H1 (cell line): ENCODE measurements at regions not wholly inside any gene's neighbourhood (a gene's known extent, or its start where the extent isn't known, plus 50 kb on each side); places are given as distances from the start of the nearest gene placed in this dataset.

ENCODE experiments used
- CTCF ChIA-PET: fragments of 300-600 bp; sonication (Branson Sonifier 250); formaldehyde crosslinking; loops from one replicate; lab custom pipeline; 2021; ENCODE audit not compliant: partially characterized antibody; lab: Charles Lee
- POLR2A ChIA-PET: fragments of 300-600 bp; sonication (Branson Sonifier 250); formaldehyde crosslinking; loops from one replicate; lab custom pipeline; 2021; ENCODE audit warnings: inconsistent platforms; ENCODE audit not compliant: partially characterized antibody; lab: Charles Lee
- DNase-seq, 2 experiments: peaks; one replicate each; pipeline versions ENCODE4 v3.0.0 to v3.0.0-alpha.2; 2010 to 2022; ENCODE audit warnings: low spot score in 2 of 2, low read depth in 1 of 2, mixed read lengths in 1 of 2
- FAIRE-seq: peaks from 2 replicates; lab custom pipeline; 2011; peaks lifted over from hg19 to GRCh38; lab: Jason Lieb, UNC
- H2AFZ ChIP-seq: 2 replicates; pipeline ENCODE4 v1.8.1; 2012; ENCODE audit warnings: low read length, inconsistent platforms
- H2AK5ac ChIP-seq: 2 replicates; pipeline ENCODE4 v1.6.1; 2013; ENCODE audit warnings: low read depth, low read length
- H2BK120ac ChIP-seq: replicated peaks from 2 replicates; pipeline ENCODE3; 2013; ENCODE audit warnings: low read depth, low read length, inconsistent platforms
- H2BK12ac ChIP-seq: 2 replicates; pipeline ENCODE4 v1.6.1; 2013; ENCODE audit warnings: low read depth, low read length
- H2BK15ac ChIP-seq: 2 replicates; pipeline ENCODE4 v1.6.1; 2013; ENCODE audit warnings: low read length
- H2BK20ac ChIP-seq: 2 replicates; pipeline ENCODE4 v1.6.1; 2013; ENCODE audit warnings: low read length
- H2BK5ac ChIP-seq: 2 replicates; pipeline ENCODE4 v1.6.1; 2013; ENCODE audit warnings: low read depth, low read length
- H3K14ac ChIP-seq: 2 replicates; pipeline ENCODE4 v1.6.1; 2013; ENCODE audit warnings: inconsistent platforms; ENCODE audit not compliant: insufficient read length
- H3K18ac ChIP-seq: 2 replicates; pipeline ENCODE4 v1.6.1; 2013; ENCODE audit warnings: low read length; ENCODE audit errors: extremely low read depth
- H3K23ac ChIP-seq: 2 replicates; pipeline ENCODE4 v1.6.1; 2013; ENCODE audit warnings: inconsistent platforms; ENCODE audit not compliant: insufficient read length
- H3K23me2 ChIP-seq: 2 replicates; pipeline ENCODE4 v1.6.1; 2013; ENCODE audit warnings: low read depth, low read length
- H3K27ac ChIP-seq: 2 replicates; pipeline ENCODE4 v1.6.1; 2011; ENCODE audit warnings: low read depth, low read length, inconsistent platforms
- H3K27me3 ChIP-seq, 4 experiments: replicated peaks in 1 of 4; 1 replicate in 1 of 4; 2 replicates in 3 of 4; pipeline versions ENCODE4 v1.6.1 to v1.8.1; 2011 to 2013; ENCODE audit warnings: low read length in 3 of 4, mild to moderate bottlenecking in 3 of 4, inconsistent platforms in 2 of 4, mixed read lengths in 2 of 4, moderate library complexity in 1 of 4; ENCODE audit not compliant: control insufficient read depth in 3 of 4, insufficient read depth in 3 of 4; ENCODE audit errors: extremely low read depth in 1 of 4
- H3K36me3 ChIP-seq, 4 experiments: 2 replicates each; pipeline versions ENCODE4 v1.6.1 to v1.8.1; 2011 to 2013; ENCODE audit warnings: mild to moderate bottlenecking in 4 of 4, low read length in 3 of 4, moderate library complexity in 2 of 4, control low read depth in 1 of 4, inconsistent platforms in 1 of 4; ENCODE audit not compliant: insufficient read depth in 4 of 4, control insufficient read depth in 2 of 4
- H3K4ac ChIP-seq: replicated peaks from 2 replicates; pipeline ENCODE3; 2013; ENCODE audit warnings: low read length, low read depth, mixed read lengths, inconsistent platforms; ENCODE audit not compliant: insufficient read length
- H3K4me1 ChIP-seq, 4 experiments: replicated peaks in 1 of 4; 1 replicate in 1 of 4; 2 replicates in 3 of 4; pipeline versions ENCODE4 v1.6.1 to v1.8.1; 2011 to 2013; ENCODE audit warnings: low read length in 3 of 4, inconsistent platforms in 2 of 4, mixed read lengths in 1 of 4; ENCODE audit not compliant: insufficient read depth in 4 of 4, control insufficient read depth in 3 of 4
- H3K4me2 ChIP-seq, 2 experiments: 2 replicates each; pipeline versions ENCODE4 v1.6.1 to v1.8.1; 2011 to 2013; ENCODE audit warnings: low read depth in 2 of 2, low read length in 2 of 2, control low read depth in 1 of 2, inconsistent platforms in 1 of 2, mild to moderate bottlenecking in 1 of 2; ENCODE audit not compliant: insufficient read depth in 1 of 2
- H3K4me3 ChIP-seq, 4 experiments: fragments of 200-600, 300-600 bp in 1 of 4; sonication (generic), shearing (Covaris generic), sonication (Bioruptor Twin) in 1 of 4; 2 replicates each; pipeline versions ENCODE4 v1.5.1 to v1.8.1; 2011 to 2016; ENCODE audit warnings: low read length in 4 of 4, low read depth in 3 of 4, control low read depth in 2 of 4, inconsistent platforms in 2 of 4, mild to moderate bottlenecking in 2 of 4, mixed read lengths in 1 of 4, moderate library complexity in 1 of 4; ENCODE audit not compliant: insufficient read depth in 2 of 4; ENCODE audit errors: extremely low read depth in 1 of 4
- H3K56ac ChIP-seq: replicated peaks from 2 replicates; pipeline ENCODE3; 2013; ENCODE audit warnings: low read depth, mild to moderate bottlenecking, mixed read lengths, low read length, inconsistent platforms; ENCODE audit not compliant: insufficient read length
- H3K79me1 ChIP-seq: 2 replicates; pipeline ENCODE4 v1.6.1; 2013; ENCODE audit warnings: low read depth, low read length, control low read depth
- H3K79me2 ChIP-seq, 2 experiments: 2 replicates each; pipeline versions ENCODE4 v1.6.1 to v1.8.1; 2012 to 2013; ENCODE audit warnings: low read length in 2 of 2, mild to moderate bottlenecking in 2 of 2, inconsistent platforms in 1 of 2; ENCODE audit not compliant: insufficient read depth in 2 of 2, control insufficient read depth in 1 of 2
- H3K9ac ChIP-seq, 4 experiments: replicated peaks in 1 of 4; 1 replicate in 1 of 4; 2 replicates in 3 of 4; pipeline versions ENCODE4 v1.6.1 to v1.8.1; 2011 to 2013; ENCODE audit warnings: low read depth in 3 of 4, low read length in 3 of 4, control low read depth in 2 of 4, mild to moderate bottlenecking in 2 of 4, moderate library complexity in 2 of 4, inconsistent platforms in 1 of 4; ENCODE audit errors: extremely low read depth in 1 of 4
- H3K9me3 ChIP-seq, 2 experiments: 2 replicates each; pipeline versions ENCODE4 v1.6.1 to v1.8.1; 2012 to 2013; ENCODE audit warnings: mild to moderate bottlenecking in 2 of 2, moderate library complexity in 2 of 2, control low read depth in 1 of 2, inconsistent platforms in 1 of 2, low read depth in 1 of 2, low read length in 1 of 2, mixed read lengths in 1 of 2; ENCODE audit not compliant: insufficient read depth in 2 of 2
- H4K20me1 ChIP-seq, 2 experiments: replicated peaks in 1 of 2; 2 replicates each; pipeline versions ENCODE3 to v1.8.1; 2011 to 2013; ENCODE audit warnings: inconsistent platforms in 2 of 2, low read length in 2 of 2, mild to moderate bottlenecking in 1 of 2; ENCODE audit not compliant: insufficient read depth in 2 of 2, control insufficient read depth in 1 of 2
- H4K5ac ChIP-seq: 2 replicates; pipeline ENCODE4 v1.6.1; 2013; ENCODE audit warnings: low read length, low read depth, mixed read lengths, inconsistent platforms; ENCODE audit not compliant: insufficient read length
- H4K8ac ChIP-seq: 2 replicates; pipeline ENCODE4 v1.8.0; 2013; ENCODE audit warnings: mild to moderate bottlenecking, moderate library complexity, low read length, inconsistent platforms; ENCODE audit not compliant: insufficient read depth; ENCODE audit errors: extremely low read depth
- H4K91ac ChIP-seq: replicated peaks from 2 replicates; pipeline ENCODE3; 2013; ENCODE audit warnings: low read length, mixed read lengths, inconsistent platforms; ENCODE audit not compliant: insufficient read length
- POLR2A ChIP-seq, 2 experiments: IDR thresholded peaks; 1 replicate in 1 of 2; 2 replicates in 1 of 2; pipeline ENCODE4 v1.6.1; 2011; ENCODE audit warnings: low read depth in 2 of 2, low read length in 2 of 2, mild to moderate bottlenecking in 2 of 2; ENCODE audit errors: control extremely low read depth in 1 of 2
- RAD21 ChIP-seq, 2 experiments: IDR thresholded peaks in 1 of 2; conservative IDR thresholded peaks in 1 of 2; 2 replicates each; pipeline ENCODE4 v1.6.1; 2011; ENCODE audit warnings: low read depth in 2 of 2, low read length in 2 of 2, improper control_type of control experiment in 1 of 2, inconsistent platforms in 1 of 2, mild to moderate bottlenecking in 1 of 2, moderate library complexity in 1 of 2
- SIRT6 ChIP-seq: IDR thresholded peaks from one replicate; pipeline ENCODE4 v1.7.1; 2012; ENCODE audit warnings: low read length, inconsistent platforms
- SIX5 ChIP-seq: IDR thresholded peaks from 2 replicates; pipeline ENCODE4 v1.6.1; 2011; ENCODE audit warnings: mild to moderate bottlenecking, low read depth, low read length
- SP2 ChIP-seq: IDR thresholded peaks from 2 replicates; pipeline ENCODE4 v1.6.1; 2012; ENCODE audit warnings: mild to moderate bottlenecking, low read length, inconsistent platforms
- WGBS, 2 experiments: shearing (Covaris generic) in 1 of 2; methylation state at CpG; one replicate each; pipeline versions ENCODE4 v1.1.6 to v1.1.7; 2013 to 2015; ENCODE audit warnings: low lambda C conversion rate in 2 of 2, mixed read lengths in 2 of 2, inconsistent platforms in 1 of 2, low coverage in 1 of 2, missing lambda C conversion rate in 1 of 2; ENCODE audit not compliant: insufficient replicate concordance in 2 of 2, insufficient coverage in 1 of 2, insufficient read length in 1 of 2; ENCODE audit errors: extremely low coverage in 1 of 2, missing lambda C conversion rate in 1 of 2; 5-methylcytosine and 5-hydroxymethylcytosine counted together

DNA sequence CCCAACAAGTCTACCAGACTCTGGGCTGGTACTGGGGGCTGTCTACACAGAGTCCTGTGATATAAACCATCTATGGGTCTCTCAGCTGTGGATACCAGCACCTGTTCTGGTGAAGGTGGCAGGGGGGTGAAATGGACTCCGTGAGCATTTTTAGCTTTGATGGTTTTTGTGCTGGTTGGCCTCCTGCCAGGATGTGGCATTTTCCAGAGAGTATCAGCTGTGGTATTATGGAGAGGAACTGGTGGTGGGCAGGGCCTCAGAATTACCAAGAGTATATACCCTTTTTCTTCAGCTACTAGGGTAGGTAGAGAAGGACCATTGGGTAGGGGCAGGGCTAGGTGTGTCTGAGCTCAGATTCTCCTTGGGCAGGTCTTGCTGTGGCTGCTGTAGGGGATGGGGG lies 1920.9 kb upstream of the PCDH20 start:
- no peak overlapping the region for H3K23ac ChIP-seq
- H3K79me2 ChIP-seq: no peaks in the 10 kb centered on the region
- no peaks in the 10 kb centered on the region for H3K9me3 ChIP-seq
- no peaks in the 10 kb centered on the region for H3K27me3 ChIP-seq
- H3K79me1 ChIP-seq: no peaks in the 10 kb centered on the region
- H2BK5ac ChIP-seq: no peak overlapping the region
- H3K36me3 ChIP-seq: no peaks in the 10 kb centered on the region
- no peak overlapping the region for H3K27ac ChIP-seq
- TF ChIP-seq SIRT6 (no peak), RAD21 (IDR thresholded peaks at IDR 0.05 in 1 of 2, conservative IDR thresholded peaks at IDR 0.05 in 1 of 2; ENCODE audit: low read depth in 2 of 2, low read length in 2 of 2) (no peak), SP2 (no peak), SIX5 (no peak), POLR2A (IDR thresholded peaks at IDR 0.05; ENCODE audit: control extremely low read depth in 1 of 2, low read depth in 2 of 2, low read length in 2 of 2) (no peak)
- ChIA-PET POLR2A (no interaction called here), CTCF (no interaction called here)
- no peak overlapping the region for H3K4me2 ChIP-seq
- no peak overlapping the region for H2BK15ac ChIP-seq
- no peak overlapping the region for H4K91ac ChIP-seq
- no peak overlapping the region for H3K14ac ChIP-seq
- no peak overlapping the region for H3K4me3 ChIP-seq
- no peak overlapping the region for H3K18ac ChIP-seq
- H4K20me1 ChIP-seq: no peaks in the 10 kb centered on the region
- DNase-seq (no peak), FAIRE-seq (no peak)
- no peak overlapping the region for H2BK12ac ChIP-seq
- no peak overlapping the region for H3K56ac ChIP-seq
- H3K9ac ChIP-seq: no peak overlapping the region
- no peak overlapping the region for H3K4ac ChIP-seq
- H4K5ac ChIP-seq: no peak overlapping the region
- H2BK20ac ChIP-seq: no peak overlapping the region
- H2BK120ac ChIP-seq: no peak overlapping the region
- no peak overlapping the region for H4K8ac ChIP-seq
- H2AFZ ChIP-seq: no peak overlapping the region; the same call in 1 of the 2 replicates
- 100% methylated on average over 1 of the region's 1 CpG; no CpG with 5 or more reads in 1 of the 2 experiments for WGBS, 2 experiments
- H2AK5ac ChIP-seq: no peak overlapping the region
- no peaks in the 10 kb centered on the region for H3K4me1 ChIP-seq
- no peaks in the 10 kb centered on the region for H3K23me2 ChIP-seq
